C4-2B (cell line): ENCODE measurements at regions not wholly inside any gene's neighbourhood (a gene's known extent, or its start where the extent isn't known, plus 50 kb on each side); places are given as distances from the start of the nearest gene placed in this dataset.

Source experiments
- CTCF ChIP-seq: fragments of 450-650 bp; conservative IDR thresholded peaks from 2 replicates; pipeline ENCODE4 v1.5.1; 2017; ENCODE audit warnings: mild to moderate bottlenecking
- ZFX ChIP-seq: fragments of 450-650 bp; IDR thresholded peaks from 2 replicates; pipeline ENCODE4 v1.6.1; 2017

DNA sequence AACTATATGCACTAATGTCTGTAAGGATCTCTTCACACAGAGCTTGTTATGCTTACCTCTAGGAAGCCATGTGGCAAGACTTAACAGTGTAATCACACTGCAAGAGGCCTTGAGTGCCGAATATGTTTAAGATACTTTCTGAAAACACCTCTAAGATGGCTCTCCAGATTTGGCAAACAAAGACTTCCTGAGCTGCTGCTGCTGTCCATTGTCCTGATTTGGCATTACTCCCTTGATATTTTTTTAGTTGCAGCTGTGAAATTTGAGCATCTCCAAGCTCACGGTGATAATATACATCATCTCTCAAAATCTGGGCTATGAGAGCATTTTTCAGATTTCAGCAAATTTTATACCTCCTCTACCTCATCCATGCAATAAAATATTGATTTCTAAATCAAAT, 384.5 kb upstream of the CDH6 start:
- TF ChIP-seq CTCF (no peak), ZFX (no peak)
